HG03442 (cell line): ENCODE measurements at regions not wholly inside any gene's neighbourhood (a gene's known extent, or its start where the extent isn't known, plus 50 kb on each side); places are given as distances from the start of the nearest gene placed in this dataset.

Experiments used
- ATAC-seq: cut with Tn5 transposase; IDR thresholded peaks from one replicate; pipeline ENCODE4 v1.9.1; 2021; ENCODE audit warnings: mild to moderate bottlenecking, moderate library complexity; ENCODE audit not compliant: unreplicated experiment

GRCh38 chr11:107151579-107151978 lies 133.3 kb upstream of the GUCY1A2 start:
- no peak for ATAC-seq

DNA sequence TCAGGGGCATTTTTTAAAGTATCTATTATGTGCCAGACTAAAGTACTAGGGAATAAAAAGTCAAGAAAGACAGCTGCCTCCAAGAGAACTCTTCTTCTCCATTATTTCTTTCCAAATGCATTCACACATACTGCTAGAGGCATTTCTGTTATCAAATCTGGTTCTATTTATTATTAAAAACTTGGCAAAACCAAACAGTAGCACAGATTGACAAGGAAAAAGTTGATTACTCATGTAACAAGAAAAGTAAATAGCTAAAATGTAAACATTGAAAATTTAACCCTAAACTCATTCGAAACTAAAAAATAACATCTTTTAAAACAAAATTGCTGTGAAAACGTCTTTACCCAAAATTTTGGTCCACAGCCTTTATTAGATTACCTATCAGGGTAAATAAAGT lies 132.9 kb upstream of the GUCY1A2 start:
- ATAC-seq, result no peak

DNA sequence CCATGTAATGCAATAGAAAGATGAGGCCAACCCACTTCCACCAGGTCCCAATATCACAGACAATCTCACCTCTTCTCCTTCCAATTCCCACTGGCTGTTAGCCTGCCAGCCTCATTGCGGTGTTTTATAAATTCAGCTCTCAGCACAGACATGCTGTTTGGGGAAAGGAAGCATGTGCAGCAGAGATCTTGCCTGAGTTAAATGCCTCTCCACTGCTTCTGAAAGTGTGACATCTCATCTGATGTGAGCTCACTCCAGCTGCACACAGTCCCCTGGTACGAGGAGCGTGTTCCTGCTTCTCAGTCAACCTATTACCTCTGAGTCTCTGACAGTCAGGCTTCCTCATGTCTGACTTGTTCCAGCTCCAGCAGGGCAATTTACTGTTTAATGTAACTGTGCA lies 122.7 kb upstream of the GUCY1A2 start:
- ATAC-seq, result no peak

- ATAC-seq, result no peak
Observed at GRCh38 chr11:107139396-107139795, 121.1 kb upstream of the GUCY1A2 start.

- no peak for ATAC-seq
Observed at GRCh38 chr11:107136892-107137291, 118.6 kb upstream of the GUCY1A2 start.

GRCh38 chr11:107131756-107132155 lies 113.5 kb upstream of the GUCY1A2 start:
- no peak for ATAC-seq

- ATAC-seq, result no peak
Observed at GRCh38 chr11:107123022-107123421, 104.7 kb upstream of the GUCY1A2 start.

GRCh38 chr11:107118025-107118720 lies 99.9 kb upstream of the GUCY1A2 start:
- ATAC-seq, result no peak

DNA sequence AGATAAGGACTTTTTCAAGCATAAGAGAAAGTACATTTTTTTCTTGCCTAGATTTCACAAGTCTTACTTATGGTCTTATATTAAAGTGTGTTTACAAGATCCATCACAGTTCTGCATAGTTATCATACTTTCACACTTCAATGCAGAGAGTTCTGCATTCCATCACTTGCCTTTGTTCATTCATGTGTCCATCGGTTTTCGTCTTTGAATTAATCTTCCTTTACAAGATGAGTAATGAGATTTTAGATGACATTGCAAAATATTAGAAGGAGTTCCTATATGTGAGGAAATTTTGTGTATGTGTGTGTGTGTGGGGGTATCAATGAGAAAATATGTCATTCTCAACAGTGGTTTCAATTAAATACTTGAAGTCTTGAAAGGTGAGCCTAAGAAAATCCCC lies 98.1 kb upstream of the GUCY1A2 start:
- no peak for ATAC-seq

- no peak for ATAC-seq
Observed at GRCh38 chr11:107102692-107103477, 84.6 kb upstream of the GUCY1A2 start.

- no peak for ATAC-seq
Observed at GRCh38 chr11:107092667-107093066, 74.4 kb upstream of the GUCY1A2 start.

DNA sequence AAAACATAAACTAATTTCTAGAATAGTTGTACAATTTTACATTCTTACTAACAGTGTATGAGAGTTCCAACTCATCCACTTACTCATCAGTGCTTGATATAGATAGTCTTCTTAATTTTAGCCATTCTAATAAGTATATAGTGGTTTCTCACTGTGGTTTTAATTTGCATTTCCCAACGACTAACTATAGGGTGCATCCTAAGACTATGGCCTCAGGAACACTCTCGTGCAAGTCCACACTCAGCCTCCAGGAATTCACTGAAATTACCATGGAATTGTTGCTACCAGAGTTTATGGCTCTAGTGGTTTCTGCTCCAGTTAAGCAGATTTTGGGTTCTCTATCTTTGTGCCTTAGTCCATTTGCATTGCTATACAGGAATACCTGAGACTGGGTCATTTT lies 60.1 kb upstream of the GUCY1A2 start:
- ATAC-seq, result no peak

- no peak for ATAC-seq
Observed at GRCh38 chr11:107076832-107077231, 58.6 kb upstream of the GUCY1A2 start.

DNA sequence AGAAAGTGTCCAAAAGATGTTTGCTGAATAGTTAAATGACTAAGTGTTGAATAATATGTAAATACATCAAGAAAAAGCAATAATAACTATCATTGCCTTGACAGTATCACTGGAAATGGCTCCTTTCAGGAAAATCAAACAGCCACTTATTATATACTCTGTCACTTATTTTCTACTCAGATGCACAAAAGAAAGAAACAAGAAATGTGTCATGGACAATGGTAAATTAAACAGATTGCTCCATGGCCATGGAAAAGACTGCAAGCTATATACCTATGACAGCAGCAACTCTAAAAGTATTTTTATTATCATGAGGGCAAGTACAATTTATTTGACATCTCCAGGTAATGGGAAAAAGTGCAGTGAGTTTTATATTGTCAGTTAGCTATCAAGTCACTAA lies 52.9 kb upstream of the GUCY1A2 start:
- ATAC-seq, result no peak
